Spleen (tissue), 7 donors: ENCODE measurements at regions not wholly inside any gene's neighbourhood (a gene's known extent, or its start where the extent isn't known, plus 50 kb on each side); places are given as distances from the start of the nearest gene placed in this dataset.

Experiments used
- CTCF ChIP-seq, 11 experiments: fragments of 200-600 bp in 7 of 11; fragments of 450-650 bp in 4 of 11; sonication (generic) in 4 of 11; IDR thresholded peaks in 8 of 11; conservative IDR thresholded peaks in 3 of 11; 1 replicate in 7 of 11; 2 replicates in 4 of 11; pipeline versions ENCODE4 v1.4.0 to v1.8.0; 2016 to 2021; ENCODE audit warnings: antibody characterized with exemption in 11 of 11, inconsistent platforms in 4 of 11, mild to moderate bottlenecking in 1 of 11
- POLR2A ChIP-seq, 3 donors: fragments of 450-650 bp; IDR thresholded peaks; one replicate each; pipeline ENCODE4 v1.5.1; 2017; ENCODE audit warnings: antibody characterized with exemption in 3 of 3, mild to moderate bottlenecking in 1 of 3
- donor health status: DM: no; HTN: no; CAD: no; lungs with moderate emphysema.
- donor health status: DM: no; HTN: no; CAD: no.
- donor health status: DM: no; HTN: no; CAD: no.

- TF ChIP-seq CTCF (IDR thresholded peaks at IDR 0.05 in 8 of 11, conservative IDR thresholded peaks at IDR 0.05 in 3 of 11) (no peak), POLR2A (IDR thresholded peaks at IDR 0.05) (no peak)
Measured at GRCh38 chr6:163721435-163721834, 306.9 kb downstream of the QKI start.
